A673 (cell line): ENCODE measurements at regions not wholly inside any gene's neighbourhood (a gene's known extent, or its start where the extent isn't known, plus 50 kb on each side); places are given as distances from the start of the nearest gene placed in this dataset.

Experiments used
- BruUV-seq: library from RNA; stranded (reverse); fragments of 400-500 nt; replicated peaks from 2 replicates; lab custom pipeline; 2021; lab: Mats Ljungman, UMichigan
- CTCF ChIA-PET: fragments of 300-600 bp; sonication (Branson Sonifier 250); formaldehyde crosslinking; loops from one replicate; lab custom pipeline; 2022; ENCODE audit warnings: antibody characterized with exemption; lab: Charles Lee
- POLR2A ChIA-PET: fragments of 300-600 bp; sonication (Branson Sonifier 250); formaldehyde crosslinking; loops from one replicate; lab custom pipeline; 2022; ENCODE audit warnings: antibody characterized with exemption; ENCODE audit not compliant: low non-redundant PET; lab: Charles Lee
- DNase-seq: peaks from one replicate; pipeline ENCODE4 v3.0.0-alpha.2; 2015; ENCODE audit warnings: low spot score
- H3K27ac ChIP-seq: fragments of 200-600 bp; sonication (generic); 2 replicates; pipeline ENCODE4 v1.5.1; 2016; ENCODE audit warnings: mixed run types, low read depth, mild to moderate bottlenecking, mixed read lengths, antibody characterized with exemption, low read length; ENCODE audit not compliant: poor library complexity, severe bottlenecking
- H3K27me3 ChIP-seq: fragments of 200-600 bp; sonication (generic); replicated peaks from 2 replicates; pipeline ENCODE4 v1.6.1; 2017; ENCODE audit warnings: mixed run types, low read depth, mild to moderate bottlenecking, mixed read lengths, antibody characterized with exemption, low read length; ENCODE audit not compliant: insufficient read depth, poor library complexity
- H3K36me3 ChIP-seq: fragments of 200-600 bp; sonication (generic); 2 replicates; pipeline ENCODE4 v1.6.1; 2016; ENCODE audit warnings: mixed run types, mild to moderate bottlenecking, mixed read lengths, antibody characterized with exemption, low read length; ENCODE audit not compliant: insufficient read depth, poor library complexity, severe bottlenecking
- H3K4me1 ChIP-seq: fragments of 200-600 bp; sonication (generic); 2 replicates; pipeline ENCODE4 v1.6.1; 2017; ENCODE audit warnings: mixed run types, mild to moderate bottlenecking, mixed read lengths, antibody characterized with exemption, low read length; ENCODE audit not compliant: insufficient read depth, poor library complexity, severe bottlenecking
- H3K4me3 ChIP-seq: fragments of 200-600 bp; sonication (generic); 2 replicates; pipeline ENCODE4 v1.5.1; 2016; ENCODE audit warnings: low read depth, mixed run types, mild to moderate bottlenecking, mixed read lengths, low read length; ENCODE audit not compliant: poor library complexity, severe bottlenecking
- H3K9me3 ChIP-seq: fragments of 200-600 bp; sonication (generic); 2 replicates; pipeline ENCODE4 v1.6.1; 2016; ENCODE audit warnings: mixed run types, low read depth, mild to moderate bottlenecking, mixed read lengths, antibody characterized with exemption, low read length; ENCODE audit not compliant: poor library complexity, severe bottlenecking
- EZH2 ChIP-seq: fragments of 200-600 bp; sonication (generic); IDR thresholded peaks from 2 replicates; pipeline ENCODE4 v1.6.1; 2017; ENCODE audit warnings: borderline replicate concordance, low read depth, mild to moderate bottlenecking, mixed read lengths, antibody characterized with exemption, low read length; ENCODE audit not compliant: poor library complexity, severe bottlenecking
- intact Hi-C: fragments of 100-400 bp; cut with micrococcal nuclease; formaldehyde crosslinking; loops from one replicate; pipeline ENCODE4 v1.10.0; 2022; ENCODE audit not compliant: unreplicated experiment
- TF ChIP-seq, protein P1 (sequence below): fragments of 300-800, 200-600 bp; sonication (generic); conservative IDR thresholded peaks from 2 replicates; pipeline ENCODE4 v1.5.1; 2017; ENCODE audit warnings: low read depth, mild to moderate bottlenecking, antibody characterized with exemption, low read length, moderate library complexity, mixed read lengths

- Histone ChIP-seq H3K27me3 (no peaks in the 10 kb centered on the region), H3K9me3 (no peaks in the 10 kb centered on the region), H3K36me3 (no peaks in the 10 kb centered on the region), H3K27ac (no peak overlapping the region), H3K4me1 (no peaks in the 10 kb centered on the region), H3K4me3 (no peak overlapping the region)
- POLR2A ChIA-PET: no interaction called here
- DNase-seq: no peak
- CTCF ChIA-PET: no interaction called here
- intact Hi-C loops: loop anchor here (5.0 kb wide), 3 partner anchors 152 to 403 kb away; no protein-coding TSS in a partner anchor
- BruUV-seq: no TSS peak
- no peak for TF ChIP-seq EZH2
- TF ChIP-seq, protein P1, sequence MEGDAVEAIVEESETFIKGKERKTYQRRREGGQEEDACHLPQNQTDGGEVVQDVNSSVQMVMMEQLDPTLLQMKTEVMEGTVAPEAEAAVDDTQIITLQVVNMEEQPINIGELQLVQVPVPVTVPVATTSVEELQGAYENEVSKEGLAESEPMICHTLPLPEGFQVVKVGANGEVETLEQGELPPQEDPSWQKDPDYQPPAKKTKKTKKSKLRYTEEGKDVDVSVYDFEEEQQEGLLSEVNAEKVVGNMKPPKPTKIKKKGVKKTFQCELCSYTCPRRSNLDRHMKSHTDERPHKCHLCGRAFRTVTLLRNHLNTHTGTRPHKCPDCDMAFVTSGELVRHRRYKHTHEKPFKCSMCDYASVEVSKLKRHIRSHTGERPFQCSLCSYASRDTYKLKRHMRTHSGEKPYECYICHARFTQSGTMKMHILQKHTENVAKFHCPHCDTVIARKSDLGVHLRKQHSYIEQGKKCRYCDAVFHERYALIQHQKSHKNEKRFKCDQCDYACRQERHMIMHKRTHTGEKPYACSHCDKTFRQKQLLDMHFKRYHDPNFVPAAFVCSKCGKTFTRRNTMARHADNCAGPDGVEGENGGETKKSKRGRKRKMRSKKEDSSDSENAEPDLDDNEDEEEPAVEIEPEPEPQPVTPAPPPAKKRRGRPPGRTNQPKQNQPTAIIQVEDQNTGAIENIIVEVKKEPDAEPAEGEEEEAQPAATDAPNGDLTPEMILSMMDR: no peak
These were observed 50.0 kb upstream of the TMTC4 start for GRCh38 chr13:100724568-100724967.
